SK-N-SH (cell line): ENCODE measurements at regions not wholly inside any gene's neighbourhood (a gene's known extent, or its start where the extent isn't known, plus 50 kb on each side); places are given as distances from the start of the nearest gene placed in this dataset.

ENCODE experiments used
- CTCF ChIA-PET: fragments of 300-600, 350-600 bp; formaldehyde crosslinking; extraction: SDS; loops from one replicate; lab custom pipeline; 2021; lab: Yijun Ruan, JAX
- POLR2A ChIA-PET: fragments of 350-600 bp; sonication (Branson Sonifier 250); formaldehyde crosslinking; extraction: SDS; loops from one replicate; lab custom pipeline; 2020; ENCODE audit warnings: antibody characterized with exemption, inconsistent platforms; lab: Yijun Ruan, JAX
- DNase-seq: peaks from one replicate; pipeline ENCODE4 v3.0.0; 2012
- H2AFZ ChIP-seq: fragments of 200-600 bp; sonication (generic); 2 replicates; pipeline ENCODE4 v1.8.1; 2016; ENCODE audit warnings: antibody characterized with exemption, mild to moderate bottlenecking, low read depth
- H3F3A ChIP-seq: fragments of 200-600 bp; sonication (generic); replicated peaks from 2 replicates; pipeline ENCODE3; 2016; ENCODE audit warnings: antibody characterized with exemption, mild to moderate bottlenecking; ENCODE audit not compliant: insufficient read depth
- H3K27ac ChIP-seq, 2 experiments: fragments of 200-500 bp in 1 of 2; fragments of 200-600 bp in 1 of 2; sonication (Bioruptor generic) in 1 of 2; sonication (generic), shearing (Covaris generic) in 1 of 2; 2 replicates each; pipeline versions ENCODE4 v1.5.1 to v1.6.1; 2014 to 2016; ENCODE audit warnings: low read depth in 2 of 2, inconsistent platforms in 1 of 2, low read length in 1 of 2, mild to moderate bottlenecking in 1 of 2, mixed read lengths in 1 of 2
- H3K27me3 ChIP-seq: fragments of 200-600 bp; sonication (generic), shearing (Covaris generic); 2 replicates; pipeline ENCODE4 v1.6.1; 2016; ENCODE audit warnings: mixed run types; ENCODE audit not compliant: insufficient read depth
- H3K36me3 ChIP-seq, 2 experiments: fragments of 200-500 bp in 1 of 2; fragments of 200-600 bp in 1 of 2; sonication (Bioruptor generic) in 1 of 2; sonication (generic) in 1 of 2; replicated peaks in 1 of 2; 2 replicates each; pipeline versions ENCODE3 to v1.5.1; 2014 to 2016; ENCODE audit warnings: low read length in 1 of 2, mild to moderate bottlenecking in 1 of 2; ENCODE audit not compliant: insufficient read depth in 2 of 2, control insufficient read depth in 1 of 2
- H3K4me1 ChIP-seq, 2 experiments: fragments of 200-500 bp in 1 of 2; fragments of 200-600 bp in 1 of 2; sonication (Bioruptor generic) in 1 of 2; sonication (generic), shearing (Covaris generic) in 1 of 2; 2 replicates each; pipeline versions ENCODE4 v1.5.1 to v1.6.1; 2014 to 2016; ENCODE audit warnings: low read depth in 1 of 2, low read length in 1 of 2, mixed run types in 1 of 2; ENCODE audit not compliant: insufficient read depth in 2 of 2, control insufficient read depth in 1 of 2
- H3K4me2 ChIP-seq: fragments of 200-600 bp; sonication (generic), shearing (Covaris generic); 2 replicates; pipeline ENCODE4 v1.6.1; 2017; ENCODE audit warnings: mixed run types
- H3K4me3 ChIP-seq, 2 experiments: fragments of 200-500 bp in 1 of 2; fragments of 200-600 bp in 1 of 2; sonication (Bioruptor generic) in 1 of 2; sonication (generic), shearing (Covaris generic) in 1 of 2; 2 replicates each; pipeline versions ENCODE4 v1.5.1 to v1.8.1; 2014 to 2016; ENCODE audit warnings: low read depth in 2 of 2, inconsistent platforms in 1 of 2, low read length in 1 of 2, mild to moderate bottlenecking in 1 of 2, mixed read lengths in 1 of 2, moderate library complexity in 1 of 2
- H3K79me2 ChIP-seq: fragments of 200-600 bp; sonication (generic); 2 replicates; pipeline ENCODE4 v1.8.1; 2017; ENCODE audit warnings: mild to moderate bottlenecking; ENCODE audit not compliant: insufficient read depth
- H3K9ac ChIP-seq: fragments of 200-600 bp; sonication (generic); 2 replicates; pipeline ENCODE4 v1.6.1; 2017; ENCODE audit warnings: mixed run types
- H3K9me2 ChIP-seq: fragments of 200-600 bp; sonication (generic); 2 replicates; pipeline ENCODE4 v1.6.1; 2017; ENCODE audit warnings: mixed run types
- H3K9me3 ChIP-seq: fragments of 200-600 bp; sonication (generic); 2 replicates; pipeline ENCODE4 v1.6.1; 2017; ENCODE audit warnings: mixed run types, mild to moderate bottlenecking, moderate library complexity
- H4K20me1 ChIP-seq: fragments of 200-600 bp; sonication (generic); 2 replicates; pipeline ENCODE4 v1.6.1; 2017; ENCODE audit warnings: mild to moderate bottlenecking, mixed run types; ENCODE audit not compliant: insufficient read depth
- ELF1 ChIP-seq: IDR thresholded peaks from 2 replicates; pipeline ENCODE4 v1.4.0; 2012
- EZH2phosphoT487 ChIP-seq: fragments of 200-600 bp; sonication (generic); IDR thresholded peaks from 2 replicates; pipeline ENCODE4 v1.6.1; 2017; ENCODE audit warnings: low read depth, mixed run types, mild to moderate bottlenecking, antibody characterized with exemption, moderate library complexity, borderline replicate concordance
- FOSL2 ChIP-seq: IDR thresholded peaks from 2 replicates; pipeline ENCODE4 v1.4.0; 2012; ENCODE audit warnings: low read depth, mild to moderate bottlenecking, moderate library complexity, borderline replicate concordance
- GABPA ChIP-seq: IDR thresholded peaks from 2 replicates; pipeline ENCODE4 v1.4.0; 2012; ENCODE audit warnings: low read depth, mild to moderate bottlenecking
- JUND ChIP-seq: IDR thresholded peaks from 2 replicates; pipeline ENCODE4 v1.4.0; 2012
- MEF2A ChIP-seq: IDR thresholded peaks from 2 replicates; pipeline ENCODE4 v1.4.0; 2012; ENCODE audit warnings: low read depth, borderline replicate concordance
- MXI1 ChIP-seq: IDR thresholded peaks from 2 replicates; pipeline ENCODE4 v1.6.1; 2012; ENCODE audit warnings: mild to moderate bottlenecking, low read depth, low read length, improper control_type of control experiment
- NFIC ChIP-seq: IDR thresholded peaks from 2 replicates; pipeline ENCODE4 v1.4.0; 2012; ENCODE audit warnings: borderline replicate concordance
- NRF1 ChIP-seq: IDR thresholded peaks from 2 replicates; pipeline ENCODE4 v1.6.1; 2012; ENCODE audit warnings: low read depth, mild to moderate bottlenecking, low read length
- POLR2AphosphoS5 ChIP-seq: IDR thresholded peaks from 2 replicates; pipeline ENCODE4 v1.6.1; 2012; ENCODE audit warnings: low read depth, low read length
- RAD21 ChIP-seq: IDR thresholded peaks from 2 replicates; pipeline ENCODE4 v1.6.1; 2012; ENCODE audit warnings: mild to moderate bottlenecking, low read length
- RXRA ChIP-seq: IDR thresholded peaks from 2 replicates; pipeline ENCODE4 v1.4.0; 2012; ENCODE audit warnings: low read depth, mild to moderate bottlenecking, borderline replicate concordance
- SIN3A ChIP-seq: IDR thresholded peaks from 2 replicates; pipeline ENCODE4 v1.6.1; 2012; ENCODE audit warnings: low read depth, mild to moderate bottlenecking, low read length, moderate library complexity, borderline replicate concordance
- TCF12 ChIP-seq: IDR thresholded peaks from 2 replicates; pipeline ENCODE4 v1.4.0; 2012
- WGBS: methylation state at CpG from one replicate; pipeline ENCODE4 v1.1.6; 2017; ENCODE audit warnings: low lambda C conversion rate; 5-methylcytosine and 5-hydroxymethylcytosine counted together
- TF ChIP-seq, protein P1 (sequence below): IDR thresholded peaks from 2 replicates; pipeline ENCODE4; 2012
- TF ChIP-seq, protein P2 (sequence below): IDR thresholded peaks from 2 replicates; pipeline ENCODE4 v1.6.1; 2012; ENCODE audit warnings: mild to moderate bottlenecking, low read depth, low read length, moderate library complexity
- TF ChIP-seq, protein P3 (sequence below): IDR thresholded peaks from 2 replicates; pipeline ENCODE4 v1.4.0; 2012; ENCODE audit warnings: low read depth
- TF ChIP-seq, protein P4 (sequence below): IDR thresholded peaks from 2 replicates; pipeline ENCODE4 v1.4.0; 2012; ENCODE audit warnings: low read depth, borderline replicate concordance
- TF ChIP-seq, protein P5 (sequence below): fragments of 150-350 bp; IDR thresholded peaks from 2 replicates; pipeline ENCODE4 v1.6.1; 2016; ENCODE audit warnings: mild to moderate bottlenecking, low read depth, low read length

DNA sequence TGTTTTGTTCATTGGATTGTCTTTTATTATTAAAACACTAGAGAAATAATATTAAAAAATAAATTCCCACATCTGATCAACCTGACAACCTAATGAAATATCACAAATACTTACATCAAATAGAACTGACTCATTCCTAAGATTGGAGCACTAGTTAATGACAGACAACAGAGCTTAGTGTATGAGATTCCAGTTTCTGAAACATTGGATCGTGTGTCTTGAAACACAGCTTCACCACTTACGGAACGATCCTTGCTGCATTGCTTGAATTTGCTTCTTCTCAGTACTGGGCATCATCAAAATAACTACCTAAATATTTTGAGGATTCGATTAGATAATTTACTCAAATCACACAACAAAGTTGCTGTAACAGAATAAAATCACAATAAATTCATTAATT, 667.2 kb upstream of the CDH18 start:
- Histone ChIP-seq H3K9me2 (no peaks in the 10 kb centered on the region), H3F3A (no peaks in the 10 kb centered on the region), H3K36me3 (no peaks in the 10 kb centered on the region), H4K20me1 (no peaks in the 10 kb centered on the region), H3K4me1 (no peaks in the 10 kb centered on the region), H3K4me3 (no peak overlapping the region), H3K4me2 (no peak overlapping the region), H3K9ac (no peak overlapping the region)
- no peak for DNase-seq
- ChIA-PET POLR2A (no interaction called here), CTCF (no interaction called here)
- TF ChIP-seq, protein P1, sequence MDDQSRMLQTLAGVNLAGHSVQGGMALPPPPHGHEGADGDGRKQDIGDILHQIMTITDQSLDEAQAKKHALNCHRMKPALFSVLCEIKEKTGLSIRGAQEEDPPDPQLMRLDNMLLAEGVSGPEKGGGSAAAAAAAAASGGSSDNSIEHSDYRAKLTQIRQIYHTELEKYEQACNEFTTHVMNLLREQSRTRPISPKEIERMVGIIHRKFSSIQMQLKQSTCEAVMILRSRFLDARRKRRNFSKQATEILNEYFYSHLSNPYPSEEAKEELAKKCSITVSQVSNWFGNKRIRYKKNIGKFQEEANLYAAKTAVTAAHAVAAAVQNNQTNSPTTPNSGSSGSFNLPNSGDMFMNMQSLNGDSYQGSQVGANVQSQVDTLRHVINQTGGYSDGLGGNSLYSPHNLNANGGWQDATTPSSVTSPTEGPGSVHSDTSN, result no peak
- TF ChIP-seq MXI1 (no peak), SIN3A (no peak), POLR2AphosphoS5 (no peak), GABPA (no peak), JUND (no peak), RAD21 (no peak), NRF1 (no peak), TCF12 (no peak), NFIC (no peak), EZH2phosphoT487 (no peak), ELF1 (no peak), RXRA (no peak), FOSL2 (no peak), MEF2A (no peak)
- TF ChIP-seq, protein P2, sequence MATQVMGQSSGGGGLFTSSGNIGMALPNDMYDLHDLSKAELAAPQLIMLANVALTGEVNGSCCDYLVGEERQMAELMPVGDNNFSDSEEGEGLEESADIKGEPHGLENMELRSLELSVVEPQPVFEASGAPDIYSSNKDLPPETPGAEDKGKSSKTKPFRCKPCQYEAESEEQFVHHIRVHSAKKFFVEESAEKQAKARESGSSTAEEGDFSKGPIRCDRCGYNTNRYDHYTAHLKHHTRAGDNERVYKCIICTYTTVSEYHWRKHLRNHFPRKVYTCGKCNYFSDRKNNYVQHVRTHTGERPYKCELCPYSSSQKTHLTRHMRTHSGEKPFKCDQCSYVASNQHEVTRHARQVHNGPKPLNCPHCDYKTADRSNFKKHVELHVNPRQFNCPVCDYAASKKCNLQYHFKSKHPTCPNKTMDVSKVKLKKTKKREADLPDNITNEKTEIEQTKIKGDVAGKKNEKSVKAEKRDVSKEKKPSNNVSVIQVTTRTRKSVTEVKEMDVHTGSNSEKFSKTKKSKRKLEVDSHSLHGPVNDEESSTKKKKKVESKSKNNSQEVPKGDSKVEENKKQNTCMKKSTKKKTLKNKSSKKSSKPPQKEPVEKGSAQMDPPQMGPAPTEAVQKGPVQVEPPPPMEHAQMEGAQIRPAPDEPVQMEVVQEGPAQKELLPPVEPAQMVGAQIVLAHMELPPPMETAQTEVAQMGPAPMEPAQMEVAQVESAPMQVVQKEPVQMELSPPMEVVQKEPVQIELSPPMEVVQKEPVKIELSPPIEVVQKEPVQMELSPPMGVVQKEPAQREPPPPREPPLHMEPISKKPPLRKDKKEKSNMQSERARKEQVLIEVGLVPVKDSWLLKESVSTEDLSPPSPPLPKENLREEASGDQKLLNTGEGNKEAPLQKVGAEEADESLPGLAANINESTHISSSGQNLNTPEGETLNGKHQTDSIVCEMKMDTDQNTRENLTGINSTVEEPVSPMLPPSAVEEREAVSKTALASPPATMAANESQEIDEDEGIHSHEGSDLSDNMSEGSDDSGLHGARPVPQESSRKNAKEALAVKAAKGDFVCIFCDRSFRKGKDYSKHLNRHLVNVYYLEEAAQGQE, result no peak
- TF ChIP-seq, protein P3, sequence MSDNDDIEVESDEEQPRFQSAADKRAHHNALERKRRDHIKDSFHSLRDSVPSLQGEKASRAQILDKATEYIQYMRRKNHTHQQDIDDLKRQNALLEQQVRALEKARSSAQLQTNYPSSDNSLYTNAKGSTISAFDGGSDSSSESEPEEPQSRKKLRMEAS, result no peak
- TF ChIP-seq, protein P4, sequence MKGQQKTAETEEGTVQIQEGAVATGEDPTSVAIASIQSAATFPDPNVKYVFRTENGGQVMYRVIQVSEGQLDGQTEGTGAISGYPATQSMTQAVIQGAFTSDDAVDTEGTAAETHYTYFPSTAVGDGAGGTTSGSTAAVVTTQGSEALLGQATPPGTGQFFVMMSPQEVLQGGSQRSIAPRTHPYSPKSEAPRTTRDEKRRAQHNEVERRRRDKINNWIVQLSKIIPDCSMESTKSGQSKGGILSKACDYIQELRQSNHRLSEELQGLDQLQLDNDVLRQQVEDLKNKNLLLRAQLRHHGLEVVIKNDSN, result no peak
- TF ChIP-seq, protein P5, sequence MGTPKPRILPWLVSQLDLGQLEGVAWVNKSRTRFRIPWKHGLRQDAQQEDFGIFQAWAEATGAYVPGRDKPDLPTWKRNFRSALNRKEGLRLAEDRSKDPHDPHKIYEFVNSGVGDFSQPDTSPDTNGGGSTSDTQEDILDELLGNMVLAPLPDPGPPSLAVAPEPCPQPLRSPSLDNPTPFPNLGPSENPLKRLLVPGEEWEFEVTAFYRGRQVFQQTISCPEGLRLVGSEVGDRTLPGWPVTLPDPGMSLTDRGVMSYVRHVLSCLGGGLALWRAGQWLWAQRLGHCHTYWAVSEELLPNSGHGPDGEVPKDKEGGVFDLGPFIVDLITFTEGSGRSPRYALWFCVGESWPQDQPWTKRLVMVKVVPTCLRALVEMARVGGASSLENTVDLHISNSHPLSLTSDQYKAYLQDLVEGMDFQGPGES, result no peak
- TF ChIP-seq, all 33 proteins: peak for 0
- Histone ChIP-seq H3K27me3 (no peaks in the 10 kb centered on the region), H3K9me3 (peaks cover 5% of the 10 kb centered on the region; the same call in 1 of the 2 replicates), H3K27ac (no peak overlapping the region), H3K79me2 (no peaks in the 10 kb centered on the region), H2AFZ (no peak overlapping the region)
- 45% methylated on average over 4 of the region's 4 CpGs for WGBS
